CD4-positive, alpha-beta T cell (primary cell): ENCODE measurements at regions not wholly inside any gene's neighbourhood (a gene's known extent, or its start where the extent isn't known, plus 50 kb on each side); places are given as distances from the start of the nearest gene placed in this dataset.

Experiments
- ATAC-seq: fragments of 200-7000 bp; cut with Tn5 transposase; one replicate; pipeline ENCODE4 v1.10.0; 2022; ENCODE audit warnings: mild to moderate bottlenecking; ENCODE audit not compliant: poor library complexity
- CTCF ChIA-PET: fragments of 350-600 bp; sonication (Branson Sonifier 250); formaldehyde crosslinking; loops from one replicate; lab custom pipeline; 2021; ENCODE audit warnings: antibody characterized with exemption, inconsistent platforms; lab: Charles Lee
- POLR2A ChIA-PET: fragments of 350-600 bp; sonication (Branson Sonifier 250); formaldehyde crosslinking; loops from one replicate; lab custom pipeline; 2021; ENCODE audit warnings: antibody characterized with exemption, inconsistent platforms; lab: Charles Lee
- DNase-seq, 14 experiments: peaks; one replicate each; pipeline ENCODE4 v3.0.0-alpha.2; 2013 to 2020; ENCODE audit warnings: mixed read lengths in 2 of 14
- H3K27ac ChIP-seq, 2 donors: one replicate each; pipeline versions ENCODE4 v1.5.1 to v1.7.0; 2013; ENCODE audit warnings: low read length in 2 of 2, low read depth in 1 of 2, mild to moderate bottlenecking in 1 of 2
- H3K27me3 ChIP-seq, 2 experiments: 1 replicate in 1 of 2; 2 replicates in 1 of 2; pipeline versions ENCODE4 v1.6.1 to v1.7.0; 2013; ENCODE audit warnings: low read length in 2 of 2, control low read depth in 1 of 2, mild to moderate bottlenecking in 1 of 2, moderate library complexity in 1 of 2; ENCODE audit not compliant: insufficient read depth in 2 of 2, control insufficient read depth in 1 of 2
- H3K36me3 ChIP-seq: one replicate; pipeline ENCODE4 v1.6.1; 2013; ENCODE audit warnings: low read length, control low read depth; ENCODE audit not compliant: insufficient read depth
- H3K4me1 ChIP-seq: one replicate; pipeline ENCODE4 v1.6.1; 2013; ENCODE audit warnings: low read length, control low read depth; ENCODE audit not compliant: insufficient read depth
- H3K4me3 ChIP-seq: one replicate; pipeline ENCODE4 v1.5.1; 2013; ENCODE audit warnings: mild to moderate bottlenecking, low read length, moderate library complexity
- H3K9me3 ChIP-seq, 2 experiments: 1 replicate in 1 of 2; 2 replicates in 1 of 2; pipeline versions ENCODE4 v1.6.1 to v1.7.0; 2013; ENCODE audit warnings: low read length in 2 of 2, mild to moderate bottlenecking in 2 of 2, control low read depth in 1 of 2, moderate library complexity in 1 of 2; ENCODE audit not compliant: control insufficient read depth in 1 of 2, insufficient read depth in 1 of 2
- H3K27ac Mint-ChIP-seq: one replicate; pipeline ENCODE4 v1.8.0; 2020; ENCODE audit warnings: mixed read lengths
- H3K27me3 Mint-ChIP-seq: one replicate; pipeline ENCODE4 v1.8.0; 2021; ENCODE audit warnings: mixed read lengths
- H3K36me3 Mint-ChIP-seq: one replicate; pipeline ENCODE4 v1.8.0; 2021; ENCODE audit warnings: low read depth, mixed read lengths
- H3K4me1 Mint-ChIP-seq: one replicate; pipeline ENCODE4 v1.8.0; 2021; ENCODE audit warnings: low read depth, mixed read lengths
- H3K4me3 Mint-ChIP-seq: one replicate; pipeline ENCODE4 v1.8.0; 2020; ENCODE audit warnings: mild to moderate bottlenecking, mixed read lengths
- H3K9me3 Mint-ChIP-seq: one replicate; pipeline ENCODE4 v1.8.0; 2020; ENCODE audit warnings: mixed read lengths
- CTCF ChIP-seq: fragments of 200-600 bp; IDR thresholded peaks from one replicate; pipeline ENCODE4 v1.8.0; 2022; ENCODE audit warnings: antibody characterized with exemption, mild to moderate bottlenecking
- intact Hi-C, 2 experiments: fragments of 100-400 bp; cut with DNase I in 1 of 2; cut with micrococcal nuclease in 1 of 2; formaldehyde crosslinking; loops; one replicate each; pipeline versions ENCODE4 v1.15.1 to v1.9.0; 2023 to 2025; cut with DNase I, micrococcal nuclease

GRCh38 chr5:24401773-24402172, 243.0 kb downstream of the CDH10 start:
- Histone ChIP-seq H3K4me1 (no peaks in the 10 kb centered on the region), H3K27ac (no peak overlapping the region), H3K36me3 (no peaks in the 10 kb centered on the region), H3K27me3 (no peaks in the 10 kb centered on the region), H3K9me3 (peaks cover 0 to 3% of the 10 kb centered on the region in 2 experiments), H3K4me3 (no peak overlapping the region)
- no peak overlapping the region for H3K27ac Mint-ChIP-seq
- no peaks in the 10 kb centered on the region for H3K27me3 Mint-ChIP-seq
- no peak overlapping the region for H3K4me3 Mint-ChIP-seq
- no peaks in the 10 kb centered on the region for H3K36me3 Mint-ChIP-seq
- ATAC-seq (no peak), DNase-seq (no peak)
- H3K9me3 Mint-ChIP-seq = peaks cover 16% of the 10 kb centered on the region
- H3K4me1 Mint-ChIP-seq = no peaks in the 10 kb centered on the region
- no peak for TF ChIP-seq CTCF
- intact Hi-C loops = no loop called here
- POLR2A ChIA-PET = no interaction called here
- CTCF ChIA-PET = no interaction called here

- peaks cover 0 to 9% of the 10 kb centered on the region in 2 experiments for H3K9me3 ChIP-seq
- no peaks in the 10 kb centered on the region for H3K27me3 Mint-ChIP-seq
- ATAC-seq (no peak), DNase-seq (no peak)
- H3K4me3 Mint-ChIP-seq = no peak overlapping the region
- H3K4me1 ChIP-seq = no peaks in the 10 kb centered on the region
- no peak overlapping the region for H3K27ac Mint-ChIP-seq
- no peak overlapping the region for H3K27ac ChIP-seq
- peaks cover 6% of the 10 kb centered on the region for H3K9me3 Mint-ChIP-seq
- no peak for TF ChIP-seq CTCF
- no peaks in the 10 kb centered on the region for H3K27me3 ChIP-seq
- no peak overlapping the region for H3K4me3 ChIP-seq
- H3K36me3 Mint-ChIP-seq = no peaks in the 10 kb centered on the region
- intact Hi-C loops = no loop called here
- ChIA-PET CTCF (no interaction called here), POLR2A (no interaction called here)
- no peaks in the 10 kb centered on the region for H3K36me3 ChIP-seq
- no peaks in the 10 kb centered on the region for H3K4me1 Mint-ChIP-seq
These were observed 237.3 kb downstream of the CDH10 start for GRCh38 chr5:24407466-24407865.

- H3K27me3 ChIP-seq = no peaks in the 10 kb centered on the region
- Mint-ChIP-seq H3K27ac (no peak overlapping the region), H3K4me3 (no peak overlapping the region), H3K36me3 (no peaks in the 10 kb centered on the region), H3K9me3 (peaks cover 2% of the 10 kb centered on the region), H3K4me1 (no peaks in the 10 kb centered on the region), H3K27me3 (no peaks in the 10 kb centered on the region)
- H3K9me3 ChIP-seq = peaks cover 0 to 7% of the 10 kb centered on the region in 2 experiments
- H3K4me1 ChIP-seq = no peaks in the 10 kb centered on the region
- POLR2A ChIA-PET = no interaction called here
- no peak overlapping the region for H3K4me3 ChIP-seq
- DNase-seq = no peak
- H3K36me3 ChIP-seq = no peaks in the 10 kb centered on the region
- TF ChIP-seq CTCF = no peak
- H3K27ac ChIP-seq = no peak overlapping the region
- intact Hi-C loops = no loop called here
- CTCF ChIA-PET = interaction anchor here (0.6 kb wide), 1 partner anchor 66 kb away, joined by 3 read pairs; no protein-coding TSS in a partner anchor
- no peak for ATAC-seq
These were observed 216.4 kb downstream of the CDH10 start for GRCh38 chr5:24428345-24428744.
